AG20443 (cell line): ENCODE measurements at regions not wholly inside any gene's neighbourhood (a gene's known extent, or its start where the extent isn't known, plus 50 kb on each side); places are given as distances from the start of the nearest gene placed in this dataset.
"Not testable (repeated sequence)": the region's sequence is repeated elsewhere in the genome, so short reads cannot be mapped to it uniquely, and the experiment has no call there.

ENCODE experiments used
- DNase-seq: peaks from one replicate; pipeline ENCODE4 v3.0.0; 2012; ENCODE audit warnings: low spot score, mixed read lengths

DNA sequence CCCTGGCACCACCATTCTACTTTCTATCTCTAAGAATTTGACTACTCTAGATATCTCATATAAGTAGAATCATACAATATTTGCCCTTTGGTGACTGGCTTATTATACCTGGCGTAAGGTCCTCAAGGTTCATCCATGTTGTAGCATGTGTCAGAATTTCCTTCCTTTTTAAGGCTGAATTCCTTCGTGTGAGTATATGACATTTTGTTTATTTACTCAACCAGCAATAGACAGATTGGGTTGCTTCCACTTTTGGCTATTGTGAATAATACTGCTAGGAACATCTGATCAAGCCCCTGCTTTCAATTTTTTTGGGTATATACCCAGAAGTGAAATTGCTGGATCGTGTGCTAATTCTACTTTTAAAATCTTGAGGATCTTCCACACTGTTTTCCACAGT, 232.8 kb upstream of the MCHR2 start:
- no peak for DNase-seq

DNA sequence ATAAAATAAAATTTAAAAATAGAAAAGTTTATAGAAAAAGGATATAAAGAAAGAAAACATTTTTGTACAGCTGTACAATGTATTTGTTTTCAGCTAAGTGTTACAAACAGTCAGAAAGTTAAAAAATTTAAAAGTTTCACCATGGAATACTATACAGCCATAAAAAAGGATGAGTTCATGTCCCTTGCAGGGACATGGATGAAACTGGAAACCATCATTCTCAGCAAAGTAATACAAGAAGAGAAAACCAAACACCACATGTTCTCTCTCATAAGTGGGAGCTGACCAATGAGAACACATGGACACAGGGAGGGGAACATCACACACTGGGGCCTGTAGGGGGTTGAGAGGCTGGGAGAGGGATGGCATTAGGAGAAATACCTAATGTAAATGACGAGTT, 229.9 kb upstream of the MCHR2 start:
- not testable (repeated sequence) for DNase-seq

DNA sequence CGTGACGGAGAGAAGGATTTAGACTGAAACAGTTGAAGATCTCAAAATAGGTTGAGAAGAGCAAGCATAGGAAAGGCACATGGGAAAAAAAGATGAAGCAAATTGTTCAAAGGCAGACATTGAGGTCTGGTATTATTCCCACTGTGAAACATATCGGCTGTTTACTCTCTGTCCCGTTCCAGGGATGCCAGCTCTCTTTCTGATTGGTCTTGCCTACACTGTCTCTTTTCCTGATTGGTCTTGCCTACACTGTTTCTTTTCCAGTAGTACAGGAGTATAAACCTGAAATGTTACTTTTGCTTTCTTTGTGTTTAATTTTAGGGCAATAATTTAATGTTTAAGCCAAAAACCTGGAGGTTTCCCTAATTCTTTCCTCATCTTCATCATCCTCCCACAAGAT, 226.5 kb upstream of the MCHR2 start:
- DNase-seq = no peak

DNA sequence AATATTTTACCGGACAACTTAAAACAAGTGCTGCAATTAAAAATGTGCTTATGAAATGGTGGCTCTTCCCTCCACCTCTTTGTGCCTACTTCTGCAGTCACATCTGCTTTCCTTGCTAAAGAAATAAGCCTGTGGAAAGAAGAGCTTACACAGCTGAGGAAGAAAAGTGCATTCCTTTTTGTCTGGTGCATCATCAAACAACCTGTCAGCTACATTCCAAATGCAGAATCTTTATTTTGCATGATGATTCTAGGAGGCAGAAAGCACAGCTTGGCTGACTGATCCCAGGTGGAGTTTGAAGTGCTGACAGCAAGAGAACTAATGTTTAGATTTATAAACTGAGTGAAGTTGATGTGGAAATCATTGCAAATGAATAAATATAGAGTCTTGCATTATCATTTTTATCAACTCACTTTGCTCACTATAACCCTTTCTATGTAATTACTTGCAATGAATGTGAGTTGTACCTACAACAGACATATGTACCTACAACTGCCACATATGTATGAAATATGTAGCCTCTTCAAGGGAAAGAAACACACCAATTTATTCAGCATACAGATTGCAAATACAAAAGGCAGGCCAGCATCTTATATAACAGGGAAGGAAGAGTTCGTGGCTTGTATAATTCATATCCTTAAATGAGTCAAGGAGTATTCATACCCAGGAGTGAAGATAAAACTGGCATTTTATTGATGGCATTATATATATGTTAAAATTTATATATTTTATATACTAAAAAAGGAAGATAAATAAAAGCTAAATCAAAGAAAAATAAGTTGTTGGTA, 223.4 kb upstream of the MCHR2 start:
- DNase-seq = peak; percentile 19

DNA sequence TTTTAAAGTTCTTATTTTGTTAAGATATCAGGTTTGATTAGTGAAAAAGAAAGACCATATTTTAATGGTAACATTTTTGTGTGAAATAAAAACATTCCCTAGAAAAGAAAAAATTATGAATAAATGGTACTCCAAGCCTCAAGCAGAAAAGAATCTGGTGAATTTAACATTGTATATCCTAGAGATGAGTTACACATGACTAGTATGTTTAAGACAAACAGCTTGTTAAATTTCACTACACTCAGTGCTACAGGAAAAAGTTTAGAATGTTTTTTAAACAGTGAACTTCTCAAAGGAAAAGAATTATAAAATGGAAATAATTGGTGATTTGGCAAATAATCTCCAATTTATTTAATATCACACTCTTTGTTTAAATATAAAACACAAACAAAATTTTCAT, 222.7 kb upstream of the MCHR2 start:
- DNase-seq = no peak

DNA sequence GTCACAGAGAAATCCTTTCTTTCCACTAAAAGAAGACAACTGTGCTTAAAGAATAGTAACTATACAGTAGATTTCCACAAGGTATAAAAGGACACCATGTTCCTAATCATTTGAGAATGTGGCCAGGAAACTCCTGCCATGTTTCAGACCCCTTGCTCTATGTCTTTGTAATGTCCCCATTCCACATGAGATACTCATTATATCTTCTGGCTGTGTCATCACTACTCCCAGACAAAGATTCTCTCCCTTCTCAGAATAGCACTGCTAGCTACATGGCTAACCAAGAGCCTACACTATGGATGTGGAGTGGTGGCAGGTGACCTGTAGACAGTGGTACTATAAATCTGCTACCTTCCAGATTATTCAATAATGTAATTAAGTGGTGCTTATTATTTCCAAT, 218.1 kb upstream of the MCHR2 start:
- no peak for DNase-seq

DNA sequence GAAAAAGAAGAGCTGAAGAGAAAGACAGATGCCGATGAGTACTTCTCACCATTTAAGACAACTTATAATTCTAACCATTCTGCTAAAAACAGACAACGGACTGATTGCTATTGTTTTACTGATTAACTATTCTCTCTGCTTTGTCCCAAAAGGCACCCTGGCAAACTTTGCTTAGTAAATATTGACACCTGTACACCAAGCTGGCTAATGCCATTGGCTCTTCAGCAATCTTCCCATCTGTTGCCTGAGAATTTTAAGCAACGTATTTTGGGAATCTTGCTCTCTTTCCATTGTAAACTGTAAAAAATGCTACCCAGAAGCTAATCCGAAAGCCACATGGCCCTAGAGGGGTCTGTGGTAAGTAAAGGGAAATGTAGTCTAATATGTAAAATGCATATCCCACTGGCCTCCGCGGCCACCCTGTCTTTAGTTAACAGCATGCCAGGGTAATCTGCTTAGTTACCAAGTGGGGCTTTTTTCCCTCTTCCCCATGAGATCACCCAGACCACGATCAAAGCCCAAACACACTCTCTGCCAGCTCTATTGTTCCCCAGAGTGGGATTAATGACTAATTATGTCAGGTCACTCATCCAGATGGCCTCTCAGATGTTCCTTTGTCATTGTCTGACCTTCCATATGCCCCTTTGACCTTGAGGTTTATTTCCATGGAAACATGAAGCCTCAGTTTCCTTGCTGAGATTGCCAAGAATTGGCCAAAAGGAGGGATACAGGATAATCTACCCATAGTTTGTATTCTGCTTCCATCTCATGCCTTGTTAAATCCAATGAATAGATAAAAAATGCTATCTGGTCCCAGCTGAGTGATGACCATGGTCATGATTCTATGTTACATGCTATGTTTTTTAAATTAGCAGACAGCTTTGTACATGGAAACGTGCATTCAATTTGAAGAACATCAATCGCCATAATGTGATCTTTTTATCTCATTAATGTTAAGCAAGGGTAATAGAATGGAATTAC, 216.4 kb upstream of the MCHR2 start:
- no peak for DNase-seq

DNA sequence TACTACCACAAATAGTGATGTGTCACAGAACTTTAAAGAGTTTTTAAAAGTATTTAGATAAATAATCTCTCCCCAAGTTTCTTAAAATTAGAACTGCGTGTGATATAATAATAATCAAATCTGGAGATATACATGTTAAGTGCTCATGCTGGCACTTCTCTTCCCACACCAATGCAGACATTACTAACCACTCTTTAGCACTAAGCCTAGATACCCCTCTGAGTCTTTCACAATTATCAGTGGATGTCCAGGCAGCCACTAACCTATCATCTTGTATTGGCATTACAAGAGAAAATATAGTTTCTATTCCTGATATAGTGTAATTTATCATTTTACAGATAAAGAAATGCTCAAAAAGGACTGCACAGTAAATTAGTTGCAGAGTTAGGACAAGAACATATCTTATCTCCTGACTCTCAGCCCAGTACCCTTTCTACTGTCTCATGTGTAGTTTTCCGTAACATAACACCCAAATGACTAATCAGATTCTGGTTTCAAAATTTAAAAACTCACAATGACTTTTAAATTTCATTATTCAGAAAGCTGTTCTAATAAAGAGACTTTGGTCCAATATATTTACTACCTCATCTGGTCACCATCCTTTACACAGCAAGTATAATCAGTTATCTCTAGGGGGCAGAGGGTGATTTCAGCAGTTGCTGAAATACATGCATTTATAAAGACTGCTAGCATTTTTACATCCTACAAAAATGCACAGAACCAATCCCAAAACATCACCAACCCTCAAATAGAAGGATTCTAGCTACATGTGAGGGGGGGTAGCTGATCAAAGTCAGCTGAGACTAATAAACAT, 215.5 kb upstream of the MCHR2 start:
- no peak for DNase-seq

DNA sequence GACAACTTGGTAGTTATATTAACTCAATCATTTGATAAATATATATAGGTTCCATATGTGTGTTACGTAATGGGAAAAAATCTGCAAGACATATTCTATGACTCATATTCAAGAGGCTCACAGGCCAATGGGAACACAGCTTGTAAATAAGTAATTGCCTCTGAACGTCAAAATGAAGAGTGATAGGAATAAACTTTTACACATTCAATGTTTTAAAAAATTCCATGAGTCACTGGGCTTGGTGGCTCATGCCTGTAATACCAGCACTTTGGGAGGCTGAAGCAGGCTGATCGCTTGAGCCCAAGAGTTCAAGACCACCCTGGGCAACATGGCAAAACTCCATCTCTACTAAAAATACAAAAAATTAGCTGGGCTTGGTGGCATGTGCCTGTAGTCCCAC, 209.4 kb upstream of the MCHR2 start:
- DNase-seq = peak; percentile 60

DNA sequence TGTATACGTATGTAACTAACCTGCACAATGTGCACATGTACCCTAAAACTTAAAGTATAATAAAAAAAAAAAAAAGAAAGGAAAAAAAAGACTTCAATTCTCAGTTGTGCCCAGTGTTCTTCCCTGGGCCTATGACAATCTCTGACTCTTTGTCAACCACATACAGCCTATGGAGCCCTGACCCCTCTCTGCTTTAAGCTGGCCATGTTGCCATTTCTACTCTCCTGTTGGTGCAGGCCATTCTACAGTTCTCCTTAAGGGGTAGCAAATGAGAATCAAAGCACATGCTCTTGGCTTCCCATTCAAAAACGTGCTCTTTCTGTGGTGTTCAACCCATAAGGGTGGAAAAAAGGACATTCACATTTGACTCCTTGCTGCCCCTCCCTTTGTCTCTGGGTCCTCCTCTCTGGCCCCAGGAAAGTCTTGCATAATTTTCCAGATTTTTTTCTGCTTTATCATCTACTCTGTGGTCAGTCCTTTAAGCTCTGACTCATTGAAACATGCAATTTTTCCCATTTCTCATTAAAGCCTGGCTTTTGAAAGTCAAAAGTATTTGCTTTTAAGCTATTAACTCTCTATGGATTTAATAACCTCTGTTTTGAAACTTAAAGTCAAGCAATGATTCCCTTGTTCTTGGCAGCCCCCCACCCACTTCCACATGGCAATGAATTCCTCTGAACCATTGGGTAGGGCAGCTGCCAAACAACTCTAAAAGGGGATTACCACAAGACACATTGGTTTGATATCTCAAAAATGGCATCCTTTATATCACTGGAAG, 208.6 kb upstream of the MCHR2 start:
- peak; percentile 86 for DNase-seq

DNA sequence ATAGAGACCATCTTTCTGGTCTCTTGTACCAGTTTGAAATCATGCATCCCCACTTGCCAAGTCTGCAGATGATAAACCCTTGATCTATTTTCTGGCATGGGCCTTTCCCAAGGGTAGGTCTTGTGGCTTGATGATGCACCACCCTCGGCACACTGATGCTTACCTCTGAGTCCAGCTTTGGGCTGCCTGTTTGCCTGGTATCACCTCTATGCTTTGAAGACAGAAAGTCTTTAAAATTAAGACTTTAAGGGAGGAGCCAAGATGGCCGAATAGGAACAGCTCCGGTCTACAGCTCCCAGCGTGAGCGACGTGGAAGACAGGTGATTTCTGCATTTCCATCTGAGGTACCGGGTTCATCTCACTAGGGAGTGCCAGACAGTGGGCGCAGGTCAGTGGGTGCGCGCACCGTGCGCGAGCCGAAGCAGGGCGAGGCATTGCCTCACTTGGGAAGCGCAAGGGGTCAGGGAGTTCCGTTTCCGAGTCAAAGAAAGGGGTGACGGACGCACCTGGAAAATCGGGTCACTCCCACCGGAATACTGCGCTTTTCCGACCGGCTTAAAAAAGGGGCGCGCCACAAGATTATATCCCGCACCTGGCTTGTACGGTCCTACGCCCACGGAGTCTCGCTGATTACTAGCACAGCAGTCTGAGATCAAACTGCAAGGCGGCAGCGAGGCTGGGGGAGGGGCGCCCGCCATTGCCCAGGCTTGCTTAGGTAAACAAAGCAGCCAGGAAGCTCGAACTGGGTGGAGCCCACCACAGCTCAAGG, 202.4 kb upstream of the MCHR2 start:
- not testable (repeated sequence) for DNase-seq

DNA sequence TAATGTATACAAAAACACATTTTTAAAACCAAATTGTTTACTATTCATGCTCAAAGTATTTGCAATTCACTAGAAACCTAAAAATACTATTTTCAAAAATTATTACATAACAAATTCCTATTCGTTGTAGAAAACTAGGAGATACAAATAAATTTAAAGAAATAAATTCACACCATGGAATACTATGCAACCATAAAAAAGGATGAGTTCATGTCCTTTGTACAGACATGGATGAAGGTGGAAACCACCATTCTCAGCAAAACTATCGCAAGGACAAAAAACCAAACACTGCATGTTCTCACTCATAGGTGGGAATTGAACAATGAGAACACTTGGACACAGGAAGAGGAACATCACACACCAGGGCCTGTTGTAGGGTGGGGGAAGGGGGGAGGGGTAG, 201.2 kb upstream of the MCHR2 start:
- DNase-seq = not testable (repeated sequence)

DNA sequence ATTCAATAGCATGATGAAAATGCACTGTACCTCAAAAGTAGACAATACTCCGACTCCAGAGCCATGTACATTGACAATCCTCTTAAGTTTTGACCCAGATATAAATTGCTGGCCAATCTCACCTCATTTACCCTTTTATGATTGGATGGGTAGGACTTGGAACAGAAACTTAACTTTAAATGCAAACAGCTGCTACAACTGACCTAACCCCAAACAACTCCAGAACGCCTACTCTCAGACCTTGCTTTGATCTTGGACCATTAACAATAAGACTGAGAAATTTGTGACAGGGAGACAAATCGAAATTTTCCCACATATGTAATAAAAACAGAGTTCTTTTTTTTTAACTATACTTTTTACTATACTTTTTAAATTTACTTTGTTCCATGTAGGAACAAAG, 200.5 kb upstream of the MCHR2 start:
- no peak for DNase-seq

DNA sequence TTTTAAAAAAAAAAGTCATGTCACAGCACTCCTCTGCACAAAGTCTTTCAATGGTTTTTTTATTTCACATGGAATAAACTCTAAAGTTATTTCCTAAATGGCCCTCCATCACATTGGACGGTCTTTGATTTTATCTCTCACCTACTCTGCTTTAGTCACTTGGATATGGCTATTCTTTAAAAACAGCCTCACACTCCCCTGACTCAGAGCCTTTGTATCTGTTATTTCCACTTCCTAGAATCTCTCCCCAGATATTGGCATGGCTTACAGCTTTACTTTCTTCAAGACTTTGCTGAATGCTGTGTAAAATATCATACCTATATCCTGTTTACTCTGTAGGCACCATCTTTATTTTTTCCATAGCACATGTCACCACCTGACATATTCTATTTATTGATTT, 194.7 kb upstream of the MCHR2 start:
- DNase-seq = no peak

DNA sequence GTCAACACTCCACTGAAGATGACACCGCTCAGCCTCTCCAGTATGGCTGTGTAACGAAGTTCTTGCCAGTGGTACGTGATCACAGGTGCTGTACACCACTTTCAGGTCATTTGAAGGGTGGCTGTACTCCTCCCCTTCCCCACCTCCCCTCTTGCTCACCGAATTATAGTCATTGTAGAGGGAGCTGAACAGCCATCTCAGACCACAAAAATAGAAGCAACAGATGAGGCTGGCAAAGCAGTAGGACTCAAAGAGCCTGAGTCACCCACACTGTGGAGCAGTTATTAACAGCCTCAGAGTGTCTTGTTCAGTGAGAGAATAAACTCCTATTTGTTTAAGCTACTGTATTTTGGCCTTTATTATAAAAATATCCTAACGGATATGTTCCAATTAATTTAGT, 192.5 kb upstream of the MCHR2 start:
- peak; percentile 47 for DNase-seq

DNA sequence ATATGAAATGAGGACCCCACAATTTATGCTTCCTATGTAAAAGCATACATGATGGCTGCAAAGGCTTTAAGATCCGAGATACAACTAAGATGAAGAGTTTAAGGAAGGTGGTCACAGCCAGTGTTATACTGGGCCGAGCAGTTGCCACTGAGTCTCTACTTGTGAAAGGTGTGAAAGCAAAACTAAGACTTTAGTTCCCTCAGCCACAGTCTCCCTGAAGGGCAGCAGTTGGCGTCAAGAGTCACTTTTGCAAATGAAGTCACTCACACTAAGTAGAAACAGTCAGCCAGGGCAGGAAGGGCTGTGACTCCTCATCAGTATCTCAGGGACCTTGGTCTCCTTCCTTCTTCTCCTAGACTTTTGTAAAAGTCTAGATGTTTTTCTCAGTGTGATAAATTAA, 191.6 kb upstream of the MCHR2 start:
- DNase-seq = no peak

DNA sequence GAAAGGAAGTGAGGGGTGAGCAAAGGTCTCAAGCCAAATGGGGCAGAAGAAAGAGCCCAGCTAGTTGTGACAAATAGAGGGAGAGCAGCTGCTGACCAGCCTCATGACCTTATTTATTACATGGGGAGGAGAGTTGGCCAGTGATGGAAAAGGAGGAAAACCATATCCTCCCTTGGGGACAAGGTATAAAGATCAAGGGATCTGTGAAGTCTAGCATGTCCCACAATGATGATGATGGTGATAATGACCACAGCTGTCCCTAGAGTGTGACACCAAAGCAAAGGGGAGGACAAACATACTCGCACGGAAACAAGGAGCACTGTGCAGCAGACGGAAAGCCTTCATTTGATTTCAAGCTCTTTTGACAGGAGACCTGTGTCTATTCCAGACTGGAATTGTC, 190.4 kb upstream of the MCHR2 start:
- no peak for DNase-seq

DNA sequence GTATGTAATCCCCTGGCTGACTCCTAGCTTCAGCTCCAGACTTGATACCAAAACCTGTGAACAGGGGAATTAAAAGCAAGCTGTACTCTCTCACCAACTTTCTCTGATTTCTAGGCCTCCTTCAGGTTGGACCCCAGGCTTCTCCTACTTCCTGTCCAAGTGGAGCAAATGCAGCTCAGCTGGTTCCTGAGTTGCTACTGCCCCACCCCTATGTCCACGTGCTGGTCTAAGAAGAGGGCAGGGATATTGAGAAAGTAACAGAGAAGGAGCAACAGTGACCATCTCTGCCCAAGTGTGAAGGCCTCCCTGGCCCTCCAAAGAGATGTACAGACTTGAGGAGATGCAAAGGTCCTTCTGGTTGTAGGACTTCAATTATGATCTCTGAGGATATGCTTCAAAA, 188.3 kb upstream of the MCHR2 start:
- no peak for DNase-seq

DNA sequence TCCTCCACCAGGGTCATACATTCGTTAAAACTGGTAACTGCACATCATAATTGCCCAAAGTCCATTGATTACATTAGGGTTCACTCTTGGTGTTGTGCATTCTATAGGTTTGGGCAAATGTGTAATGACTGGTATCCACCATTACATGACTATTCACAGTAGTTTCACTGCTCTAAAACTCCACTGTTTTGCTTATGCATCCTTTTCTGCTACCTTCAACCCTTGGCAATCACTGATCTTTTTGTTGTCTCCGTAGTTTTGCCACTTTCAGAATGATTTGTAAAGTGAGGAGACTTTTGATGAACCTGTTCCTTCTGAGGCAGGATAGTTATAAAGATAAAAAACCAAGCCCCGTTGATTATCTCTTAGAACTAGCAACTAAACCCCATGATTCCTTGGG, 187.3 kb upstream of the MCHR2 start:
- DNase-seq = no peak

DNA sequence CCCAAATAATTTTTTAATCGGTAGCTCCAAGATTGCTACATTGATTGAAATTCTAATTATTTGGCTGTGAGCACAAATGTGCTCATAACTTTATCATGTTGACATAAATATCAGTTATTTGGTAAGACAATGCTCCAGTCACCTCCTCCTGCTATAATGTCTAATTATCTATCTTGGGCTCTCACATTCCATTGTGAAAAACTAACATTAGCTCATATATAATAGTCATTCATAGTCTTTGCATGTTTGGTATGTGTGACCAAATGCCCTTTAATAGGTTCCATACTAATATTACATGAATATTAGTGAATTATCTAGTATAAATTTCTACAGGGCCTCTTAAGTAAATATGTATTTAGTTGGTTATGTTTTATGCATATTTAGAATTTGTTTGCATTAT, 185.6 kb upstream of the MCHR2 start:
- no peak for DNase-seq

DNA sequence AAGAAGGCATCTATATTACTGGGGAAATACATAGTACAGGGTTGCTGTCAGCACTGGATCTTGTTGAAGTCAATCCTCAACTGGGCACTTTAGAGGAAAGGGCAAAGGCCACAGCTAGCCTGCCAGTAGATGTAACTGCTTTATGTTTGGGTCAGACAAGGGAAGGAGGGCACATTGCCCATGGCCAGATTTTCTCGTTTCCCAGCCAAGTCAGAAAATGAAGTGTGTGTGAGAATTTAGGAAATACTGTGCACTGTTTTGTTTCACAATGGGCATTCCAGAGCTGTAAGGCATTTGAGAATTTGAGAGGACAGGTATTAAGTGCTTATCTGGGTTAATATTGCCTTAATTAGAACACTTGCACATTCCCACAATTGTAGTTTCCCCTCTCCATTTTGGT, 183.9 kb upstream of the MCHR2 start:
- DNase-seq = no peak
